Stomach (tissue), 4 donors: ENCODE measurements at regions not wholly inside any gene's neighbourhood (a gene's known extent, or its start where the extent isn't known, plus 50 kb on each side); places are given as distances from the start of the nearest gene placed in this dataset.

Source experiments
- CTCF ChIP-seq, 7 experiments: fragments of 450-650 bp in 4 of 7; fragments of 200-600 bp in 3 of 7; sonication (generic) in 3 of 7; IDR thresholded peaks; one replicate each; pipeline ENCODE4 v1.5.1; 2016 to 2019; ENCODE audit warnings: antibody characterized with exemption in 7 of 7, control low read depth in 2 of 7, mild to moderate bottlenecking in 1 of 7
- EP300 ChIP-seq: sonication (generic); formaldehyde crosslinking; IDR thresholded peaks from one replicate; pipeline ENCODE4 v1.6.1; 2017; ENCODE audit warnings: antibody characterized with exemption
- POLR2A ChIP-seq, 4 donors: fragments of 450-650 bp; IDR thresholded peaks; one replicate each; pipeline ENCODE4 v1.6.1; 2016; ENCODE audit warnings: antibody characterized with exemption in 4 of 4, control low read depth in 2 of 4, mild to moderate bottlenecking in 1 of 4, moderate library complexity in 1 of 4
- POLR2AphosphoS5 ChIP-seq, 3 donors: sonication (generic); formaldehyde crosslinking; IDR thresholded peaks; one replicate each; pipeline ENCODE4 v1.6.1; 2016; ENCODE audit warnings: antibody characterized with exemption in 3 of 3

GRCh38 chr4:138668309-138668708 is 347.3 kb upstream of the NOCT start:
- TF ChIP-seq POLR2A (IDR thresholded peaks at IDR 0.05), result no peak
- TF ChIP-seq CTCF (IDR thresholded peaks at IDR 0.05), result no peak
- TF ChIP-seq POLR2AphosphoS5 (IDR thresholded peaks at IDR 0.05), result no peak
- TF ChIP-seq EP300, result no peak
